ENCODE measurements at regions not wholly inside any gene's neighbourhood (a gene's known extent, or its start where the extent isn't known, plus 50 kb on each side); places are given as distances from the start of the nearest gene placed in this dataset.

DNA sequence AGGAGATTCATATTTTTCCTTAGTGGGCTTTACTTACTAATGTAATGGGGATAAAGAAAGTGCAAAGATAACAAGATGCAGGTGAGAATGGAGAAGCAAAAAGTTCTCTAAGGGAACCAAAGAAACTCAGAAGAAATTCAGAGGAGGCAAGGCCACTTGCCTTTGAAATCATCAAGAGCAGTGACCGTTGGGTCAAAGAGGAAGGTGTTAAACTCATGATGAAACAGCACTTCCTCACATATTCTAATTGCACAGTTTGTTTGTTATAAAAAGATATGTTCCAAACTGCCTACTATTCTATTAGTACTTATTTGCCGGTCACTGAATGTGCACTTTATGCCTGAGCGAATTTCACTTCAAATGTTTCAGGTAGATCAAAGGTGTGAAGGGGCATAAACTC is 975.1 kb downstream of the BCL11A start:
- TF ChIP-seq, protein P1, sequence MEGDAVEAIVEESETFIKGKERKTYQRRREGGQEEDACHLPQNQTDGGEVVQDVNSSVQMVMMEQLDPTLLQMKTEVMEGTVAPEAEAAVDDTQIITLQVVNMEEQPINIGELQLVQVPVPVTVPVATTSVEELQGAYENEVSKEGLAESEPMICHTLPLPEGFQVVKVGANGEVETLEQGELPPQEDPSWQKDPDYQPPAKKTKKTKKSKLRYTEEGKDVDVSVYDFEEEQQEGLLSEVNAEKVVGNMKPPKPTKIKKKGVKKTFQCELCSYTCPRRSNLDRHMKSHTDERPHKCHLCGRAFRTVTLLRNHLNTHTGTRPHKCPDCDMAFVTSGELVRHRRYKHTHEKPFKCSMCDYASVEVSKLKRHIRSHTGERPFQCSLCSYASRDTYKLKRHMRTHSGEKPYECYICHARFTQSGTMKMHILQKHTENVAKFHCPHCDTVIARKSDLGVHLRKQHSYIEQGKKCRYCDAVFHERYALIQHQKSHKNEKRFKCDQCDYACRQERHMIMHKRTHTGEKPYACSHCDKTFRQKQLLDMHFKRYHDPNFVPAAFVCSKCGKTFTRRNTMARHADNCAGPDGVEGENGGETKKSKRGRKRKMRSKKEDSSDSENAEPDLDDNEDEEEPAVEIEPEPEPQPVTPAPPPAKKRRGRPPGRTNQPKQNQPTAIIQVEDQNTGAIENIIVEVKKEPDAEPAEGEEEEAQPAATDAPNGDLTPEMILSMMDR (IDR thresholded peaks at IDR 0.05), result no peak
- TF ChIP-seq POLR2A (IDR thresholded peaks at IDR 0.05), result no peak

All from Peyer's patch (tissue), 4 donors.